ENCODE measurements at regions not wholly inside any gene's neighbourhood (a gene's known extent, or its start where the extent isn't known, plus 50 kb on each side); places are given as distances from the start of the nearest gene placed in this dataset.
"Not testable (repeated sequence)": the region's sequence is repeated elsewhere in the genome, so short reads cannot be mapped to it uniquely, and the experiment has no call there.

DNA sequence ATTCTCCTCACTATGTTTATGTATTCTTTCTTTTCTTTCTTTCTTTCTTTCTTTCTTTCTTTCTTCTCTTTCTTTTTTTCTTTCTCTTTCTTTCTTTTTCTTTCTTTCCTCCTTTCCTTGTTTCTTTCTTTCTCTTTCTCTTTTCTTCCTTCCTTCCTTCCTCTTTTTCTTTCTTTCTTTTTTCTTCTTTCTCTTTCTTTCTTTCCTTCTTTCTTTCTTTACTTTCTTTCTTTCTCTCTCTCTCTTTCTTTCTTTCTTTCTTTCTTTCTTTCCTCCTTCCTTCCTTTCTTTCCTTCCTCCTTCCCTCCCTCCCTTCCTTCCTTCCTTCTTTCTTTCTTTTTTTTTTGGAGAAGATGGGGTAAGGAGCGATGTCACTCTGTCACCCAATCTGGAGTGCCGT lies 1405.5 kb downstream of the SLITRK5 start:
- DNase-seq, result no peak

- no peak for DNase-seq
These were observed 1411.5 kb downstream of the SLITRK5 start for GRCh38 chr13:89082623-89083022.

DNA sequence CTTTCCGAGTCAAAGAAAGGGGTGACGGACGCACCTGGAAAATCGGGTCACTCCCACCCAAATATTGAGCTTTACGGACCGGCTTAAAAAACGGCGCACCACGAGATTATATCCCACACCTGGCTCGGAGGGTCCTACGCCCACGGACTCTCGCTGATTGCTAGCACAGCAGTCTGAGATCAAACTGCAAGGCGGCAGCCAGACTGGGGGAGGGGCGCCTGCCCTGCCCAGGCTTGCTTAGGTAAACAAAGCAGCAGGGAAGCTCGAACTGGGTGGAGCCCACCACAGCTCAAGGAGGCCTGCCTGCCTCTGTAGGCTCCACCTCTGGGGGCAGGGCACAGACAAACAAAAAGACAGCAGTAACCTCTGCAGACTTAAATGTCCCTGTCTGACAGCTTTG lies 1416.9 kb downstream of the SLITRK5 start:
- not testable (repeated sequence) for DNase-seq

DNA sequence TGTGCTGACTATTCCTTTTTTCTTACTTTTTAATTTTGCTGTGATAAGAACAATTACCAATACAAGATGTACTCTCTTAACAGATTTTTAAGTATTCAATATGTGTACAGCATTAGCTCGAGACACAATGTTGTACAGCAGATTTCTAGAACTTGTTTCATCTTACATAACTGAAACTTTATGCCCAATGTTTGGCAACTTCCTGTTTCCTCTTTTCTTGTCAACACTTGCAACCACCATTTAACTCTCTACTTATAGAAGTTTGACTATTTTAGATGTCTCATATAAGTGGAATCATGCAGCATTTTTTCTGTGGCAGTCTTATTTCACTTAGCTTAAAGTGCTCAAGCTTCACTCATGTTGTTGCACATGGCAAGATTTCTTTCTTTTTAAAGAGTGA lies 1426.8 kb downstream of the SLITRK5 start:
- DNase-seq, result no peak

- DNase-seq, result no peak
These were observed 1442.6 kb downstream of the SLITRK5 start for GRCh38 chr13:89113744-89114143.

DNA sequence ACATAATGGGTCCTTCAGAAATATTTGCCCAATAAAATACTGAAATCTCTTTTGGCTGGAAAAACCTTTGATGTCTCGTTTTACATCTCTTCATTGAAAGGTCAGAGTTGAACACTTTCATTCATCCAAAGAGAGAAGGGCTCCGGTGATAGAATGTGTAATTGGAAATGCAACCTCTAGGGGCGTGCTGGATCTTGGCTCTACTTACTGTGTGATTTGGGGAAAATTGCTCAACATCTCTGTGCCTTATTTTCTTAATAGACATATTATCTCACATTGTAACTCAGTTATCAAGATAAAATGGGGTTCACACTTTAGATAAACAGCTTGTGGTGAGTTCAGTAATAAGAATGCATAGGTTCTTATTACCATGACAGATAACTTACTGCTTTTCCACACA lies 1444.1 kb downstream of the SLITRK5 start:
- no peak for DNase-seq

GRCh38 chr13:89136678-89137077 lies 1465.5 kb downstream of the SLITRK5 start:
- DNase-seq, result no peak

- DNase-seq, result no peak
These were observed 1479.2 kb downstream of the SLITRK5 start for GRCh38 chr13:89150362-89150761.

GRCh38 chr13:89153941-89154340 lies 1482.8 kb downstream of the SLITRK5 start:
- DNase-seq, result no peak

GRCh38 chr13:89163096-89163495 lies 1491.9 kb downstream of the SLITRK5 start:
- no peak for DNase-seq

- no peak for DNase-seq
These were observed 1494.5 kb downstream of the SLITRK5 start for GRCh38 chr13:89165685-89166084.

GRCh38 chr13:89169951-89170350 lies 1498.8 kb downstream of the SLITRK5 start:
- DNase-seq, result no peak

GRCh38 chr13:89181041-89181440 lies 1509.9 kb downstream of the SLITRK5 start:
- no peak for DNase-seq

- DNase-seq, result no peak
These were observed 1528.0 kb downstream of the SLITRK5 start for GRCh38 chr13:89199138-89199537.

DNA sequence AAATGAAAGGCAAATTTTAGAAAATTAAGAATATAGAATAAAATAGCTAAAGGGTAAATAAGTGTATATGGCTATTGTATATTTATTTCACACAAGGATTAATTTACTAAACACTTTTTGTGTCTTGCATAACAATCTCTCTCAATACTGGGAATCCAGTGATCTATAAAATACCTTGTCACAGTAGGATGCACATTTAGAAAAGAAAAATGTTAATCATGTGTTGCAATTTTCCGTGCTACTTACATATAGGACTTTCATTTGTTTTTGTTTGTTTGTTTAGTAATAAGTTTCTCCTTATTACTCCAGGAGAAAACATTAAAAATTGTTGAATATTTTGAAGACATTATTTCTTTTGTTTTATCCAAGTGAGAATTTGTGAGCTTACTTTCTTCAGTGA lies 1533.3 kb downstream of the SLITRK5 start:
- DNase-seq, result no peak

DNA sequence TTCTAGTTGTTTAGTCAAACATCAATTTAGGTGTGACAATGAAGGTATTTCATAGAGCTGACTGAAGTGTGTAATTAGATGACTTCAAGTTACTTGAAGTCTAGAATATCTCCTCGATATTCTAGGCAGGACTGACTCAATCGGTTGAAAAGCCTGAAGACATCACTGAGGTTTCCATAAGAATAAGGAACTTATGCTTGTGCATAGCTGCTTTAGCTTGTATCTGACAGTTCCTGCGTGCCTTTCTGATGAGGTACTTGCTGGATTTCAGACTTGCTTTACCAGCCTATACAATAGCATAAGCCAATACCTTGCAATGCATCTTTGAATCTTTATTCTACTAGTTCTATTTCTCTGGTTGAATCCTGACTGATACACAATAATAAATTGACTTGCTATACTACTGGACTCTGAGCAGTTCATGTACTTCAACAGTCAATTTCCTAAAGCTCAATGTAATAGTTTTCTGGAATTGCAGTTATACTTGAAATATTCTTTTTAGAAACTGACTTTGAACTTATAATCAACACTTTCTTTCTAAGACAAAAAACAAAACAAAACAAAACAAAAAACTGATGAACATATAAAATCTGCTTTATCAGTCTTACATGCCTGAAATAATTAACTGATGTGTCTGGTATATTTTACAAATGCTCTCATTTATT lies 1534.8 kb downstream of the SLITRK5 start:
- DNase-seq, result no peak

DNA sequence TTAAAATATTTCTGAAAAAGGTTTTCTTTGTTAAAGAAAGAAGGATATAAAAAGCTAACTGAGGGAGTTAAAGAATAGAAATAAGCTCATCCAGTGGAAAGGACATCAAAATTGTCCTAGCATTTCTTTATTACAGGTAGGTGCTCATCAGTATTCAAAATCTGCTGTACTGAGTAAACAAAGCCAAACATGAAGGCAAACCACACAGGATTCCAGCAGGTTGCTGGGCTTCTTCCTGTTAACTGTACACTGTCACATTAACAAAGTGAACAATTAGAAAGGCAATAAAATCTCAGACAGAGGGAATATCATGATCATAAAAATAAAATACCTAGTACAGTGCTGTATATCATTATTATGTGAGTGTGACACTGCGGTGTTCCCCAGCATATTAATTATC lies 1541.0 kb downstream of the SLITRK5 start:
- no peak for DNase-seq

- DNase-seq, result no peak
These were observed 1543.0 kb downstream of the SLITRK5 start for GRCh38 chr13:89214185-89214584.

GRCh38 chr13:89215319-89215718 lies 1544.1 kb downstream of the SLITRK5 start:
- not testable (repeated sequence) for DNase-seq

DNA sequence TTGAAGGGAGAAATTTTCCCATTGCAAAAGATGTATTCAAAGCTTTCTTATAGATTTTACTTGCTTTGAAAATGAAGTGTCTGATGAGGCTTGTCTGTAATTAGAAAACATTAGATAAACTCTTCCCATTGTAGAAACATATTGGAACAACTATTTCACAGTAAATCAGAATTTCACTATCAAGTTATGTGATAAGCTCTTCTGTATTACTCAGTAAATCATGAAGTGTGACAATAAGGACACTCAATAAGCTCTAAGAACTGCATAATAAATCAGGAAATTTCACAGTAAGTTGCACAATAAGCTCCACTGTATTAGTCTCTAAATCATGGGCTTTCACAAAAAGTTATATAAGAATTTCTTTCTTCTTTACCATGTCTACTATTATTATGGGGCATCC lies 1546.6 kb downstream of the SLITRK5 start:
- DNase-seq, result no peak

DNA sequence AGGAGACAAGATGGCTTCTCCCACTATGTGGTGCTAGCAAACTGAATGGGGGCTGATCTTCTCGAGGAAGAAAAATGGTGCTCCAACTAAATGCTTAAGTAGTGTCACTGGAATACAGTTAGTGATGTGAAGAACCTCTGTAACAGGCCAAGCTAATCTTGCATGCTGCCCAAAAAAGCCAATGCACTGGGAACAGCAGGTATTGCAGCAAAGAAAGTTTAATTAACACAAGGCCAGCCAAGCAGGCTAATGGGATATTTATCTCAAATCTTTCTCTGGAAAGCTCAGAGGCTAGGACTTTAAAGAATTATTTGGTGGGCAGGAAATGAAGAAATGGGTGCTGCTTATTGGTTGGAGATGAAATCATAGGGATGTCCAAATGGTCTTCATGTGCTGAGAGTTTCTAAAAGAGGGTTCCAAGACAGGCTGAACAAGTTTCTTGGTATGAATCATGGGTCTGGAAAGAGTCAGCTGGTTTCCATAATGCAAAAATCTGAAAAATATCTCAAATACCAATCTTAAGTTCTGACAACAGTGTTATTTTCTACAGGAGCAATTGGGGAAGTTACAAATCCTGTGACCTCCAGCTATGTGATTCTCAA lies 1550.5 kb downstream of the SLITRK5 start:
- DNase-seq, result no peak

DNA sequence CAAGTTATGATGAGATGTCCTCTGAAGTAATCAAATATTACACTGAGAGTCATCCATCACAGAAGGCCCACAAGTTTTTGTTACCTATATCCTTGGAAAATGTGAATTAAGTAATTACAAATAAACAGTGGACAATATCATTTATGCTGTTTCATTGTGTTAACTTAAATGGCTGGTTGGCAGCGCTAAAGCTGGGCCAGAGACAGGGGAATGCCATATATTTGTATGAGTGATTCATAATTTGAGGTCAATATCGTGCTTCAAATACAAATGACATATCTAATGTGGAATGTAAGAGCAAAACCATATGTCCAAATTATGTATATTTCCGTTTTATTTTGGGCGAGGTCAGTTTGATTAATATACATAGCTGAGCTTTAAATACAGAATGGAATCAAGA lies 1556.2 kb downstream of the SLITRK5 start:
- no peak for DNase-seq

- DNase-seq, result no peak
These were observed 1567.3 kb downstream of the SLITRK5 start for GRCh38 chr13:89238496-89238895.

GRCh38 chr13:89239361-89240127 lies 1568.4 kb downstream of the SLITRK5 start:
- DNase-seq, result no peak

All from SW 1271 (cell line).